Coronary artery (tissue), 2 donors: ENCODE measurements at regions not wholly inside any gene's neighbourhood (a gene's known extent, or its start where the extent isn't known, plus 50 kb on each side); places are given as distances from the start of the nearest gene placed in this dataset.
"Not testable (repeated sequence)": the region's sequence is repeated elsewhere in the genome, so short reads cannot be mapped to it uniquely, and the experiment has no call there.

Source experiments
- DNase-seq: peaks from one replicate; pipeline ENCODE4 v3.0.0-alpha.2; 2017; ENCODE audit warnings: low spot score
- H3K27ac ChIP-seq, 2 donors: fragments of 200-600 bp; sonication (generic); one replicate each; pipeline ENCODE4 v1.5.1; 2016 to 2019
- H3K4me3 ChIP-seq: fragments of 200-600 bp; sonication (generic); 2 replicates; pipeline ENCODE4 v1.5.1; 2016; ENCODE audit warnings: mild to moderate bottlenecking, moderate library complexity
- TF ChIP-seq, protein P1 (sequence below): fragments of 200-600 bp; sonication (generic); IDR thresholded peaks from one replicate; pipeline ENCODE4 v1.5.1; 2019; ENCODE audit warnings: antibody characterized with exemption

GRCh38 chr1:38487396-38487795 lies 372.2 kb downstream of the RRAGC start:
- H3K4me3 ChIP-seq, result no peak overlapping the region
- DNase-seq, result no peak
- TF ChIP-seq, protein P1, sequence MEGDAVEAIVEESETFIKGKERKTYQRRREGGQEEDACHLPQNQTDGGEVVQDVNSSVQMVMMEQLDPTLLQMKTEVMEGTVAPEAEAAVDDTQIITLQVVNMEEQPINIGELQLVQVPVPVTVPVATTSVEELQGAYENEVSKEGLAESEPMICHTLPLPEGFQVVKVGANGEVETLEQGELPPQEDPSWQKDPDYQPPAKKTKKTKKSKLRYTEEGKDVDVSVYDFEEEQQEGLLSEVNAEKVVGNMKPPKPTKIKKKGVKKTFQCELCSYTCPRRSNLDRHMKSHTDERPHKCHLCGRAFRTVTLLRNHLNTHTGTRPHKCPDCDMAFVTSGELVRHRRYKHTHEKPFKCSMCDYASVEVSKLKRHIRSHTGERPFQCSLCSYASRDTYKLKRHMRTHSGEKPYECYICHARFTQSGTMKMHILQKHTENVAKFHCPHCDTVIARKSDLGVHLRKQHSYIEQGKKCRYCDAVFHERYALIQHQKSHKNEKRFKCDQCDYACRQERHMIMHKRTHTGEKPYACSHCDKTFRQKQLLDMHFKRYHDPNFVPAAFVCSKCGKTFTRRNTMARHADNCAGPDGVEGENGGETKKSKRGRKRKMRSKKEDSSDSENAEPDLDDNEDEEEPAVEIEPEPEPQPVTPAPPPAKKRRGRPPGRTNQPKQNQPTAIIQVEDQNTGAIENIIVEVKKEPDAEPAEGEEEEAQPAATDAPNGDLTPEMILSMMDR, result no peak
- H3K27ac ChIP-seq, result no peak overlapping the region

DNA sequence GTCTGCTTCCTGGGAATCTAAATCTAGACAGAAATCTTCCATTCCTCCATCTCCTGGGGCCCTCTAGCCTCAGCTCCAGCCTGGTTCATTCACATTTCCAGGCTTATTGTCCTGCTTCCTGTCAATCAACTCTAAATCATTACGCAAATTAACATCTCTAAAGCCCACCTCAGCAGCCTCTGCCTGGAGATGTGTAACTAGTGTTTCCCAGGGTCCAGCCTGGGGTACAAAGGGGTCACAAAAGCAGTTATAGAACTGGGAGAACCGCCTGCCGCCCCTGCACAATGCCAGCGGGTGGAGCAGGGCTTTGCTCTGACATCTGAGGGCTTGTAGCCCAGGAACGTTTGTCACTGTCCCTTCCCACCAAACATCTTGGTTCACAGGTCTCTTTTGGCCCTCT lies 373.5 kb downstream of the RRAGC start:
- H3K4me3 ChIP-seq, result no peak overlapping the region
- no peak for DNase-seq
- H3K27ac ChIP-seq, result no peak overlapping the region
- TF ChIP-seq, protein P1, result no peak

DNA sequence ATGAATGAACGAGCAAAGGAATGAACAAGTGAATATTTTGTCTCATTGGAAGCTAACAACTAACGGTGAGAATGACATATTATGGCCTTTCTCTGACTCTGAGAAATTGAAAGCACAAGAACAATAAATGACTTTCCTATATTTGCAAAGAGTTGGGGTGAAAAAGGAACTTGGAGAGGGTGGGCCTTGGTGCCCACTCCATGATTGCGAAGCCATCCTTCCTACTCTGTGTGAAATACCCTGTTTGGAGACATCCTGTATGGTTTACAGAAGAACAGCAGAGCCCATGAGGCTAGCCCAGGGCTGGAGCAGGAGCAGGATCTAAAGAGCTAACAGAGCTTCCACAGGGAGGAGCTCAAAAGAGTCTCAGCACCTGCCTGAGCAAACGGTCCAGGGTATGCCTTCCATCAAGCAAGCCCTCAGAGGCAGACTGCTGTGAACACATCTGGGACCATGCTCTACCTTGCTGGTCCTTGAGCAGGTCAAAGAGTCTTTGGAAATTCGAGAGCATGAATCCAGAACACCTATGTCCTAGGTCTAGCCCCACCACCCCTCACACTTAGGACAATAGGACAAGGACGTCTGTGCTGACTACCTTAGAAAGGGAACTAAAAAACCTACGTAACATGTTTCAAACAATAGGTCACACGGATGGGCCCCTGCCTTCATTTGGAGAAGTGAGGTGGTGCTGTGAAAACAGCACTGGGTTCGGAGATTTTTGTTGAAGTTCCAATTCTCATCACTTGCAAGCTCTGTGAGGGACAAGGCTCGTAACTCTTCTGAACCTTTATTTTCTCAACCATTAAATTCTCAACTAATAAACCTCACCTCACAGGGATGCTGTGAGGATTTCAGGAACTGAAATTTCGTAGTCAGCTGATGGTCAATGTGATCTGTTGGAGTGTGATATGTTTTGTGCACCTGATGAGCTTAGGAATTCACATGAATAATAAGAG lies 377.4 kb downstream of the RRAGC start:
- no peak for DNase-seq
- Histone ChIP-seq H3K27ac (no peak overlapping the region), H3K4me3 (no peak overlapping the region)
- TF ChIP-seq, protein P1, result no peak

DNA sequence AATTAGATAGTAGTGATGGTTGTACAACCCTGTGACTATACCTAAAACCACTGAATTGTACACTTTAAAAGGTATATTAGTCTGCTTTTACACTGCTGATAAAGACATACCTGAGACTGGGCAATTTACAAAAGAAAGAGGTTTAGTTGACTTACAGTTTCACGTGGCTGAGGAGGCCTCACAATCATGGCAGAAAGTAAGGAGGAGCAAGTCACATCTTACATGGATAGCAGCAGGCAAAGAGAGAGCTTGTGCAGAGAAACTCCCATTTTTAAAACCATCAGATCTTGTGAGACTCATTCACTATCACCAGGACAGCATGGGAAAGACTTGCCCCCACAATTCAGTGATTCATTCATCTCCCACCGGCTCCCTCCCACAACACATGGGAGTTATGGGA lies 379.9 kb downstream of the RRAGC start:
- H3K27ac ChIP-seq, H3K4me3 ChIP-seq, DNase-seq: not testable (repeated sequence)

DNA sequence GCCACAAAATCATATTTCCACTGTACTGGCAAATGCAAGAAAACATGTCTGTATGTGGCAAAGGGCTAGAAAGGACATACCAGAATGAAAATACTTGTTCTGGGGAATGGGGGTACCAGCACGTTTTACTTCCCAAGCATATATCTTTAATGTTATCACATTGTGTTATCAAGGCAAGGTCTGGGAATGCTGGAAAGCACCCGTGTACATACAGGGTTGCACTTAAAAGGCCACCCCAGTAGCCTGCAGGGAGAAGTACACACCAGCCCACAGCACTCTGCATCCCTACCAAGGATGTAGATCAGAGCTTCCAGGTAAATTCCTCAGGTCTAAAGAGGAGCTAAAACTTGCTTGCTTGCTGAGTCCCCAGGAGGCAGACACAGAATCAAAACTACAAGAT lies 381.8 kb downstream of the RRAGC start:
- TF ChIP-seq, protein P1, result no peak
- no peak for DNase-seq
- no peak overlapping the region for H3K27ac ChIP-seq

DNA sequence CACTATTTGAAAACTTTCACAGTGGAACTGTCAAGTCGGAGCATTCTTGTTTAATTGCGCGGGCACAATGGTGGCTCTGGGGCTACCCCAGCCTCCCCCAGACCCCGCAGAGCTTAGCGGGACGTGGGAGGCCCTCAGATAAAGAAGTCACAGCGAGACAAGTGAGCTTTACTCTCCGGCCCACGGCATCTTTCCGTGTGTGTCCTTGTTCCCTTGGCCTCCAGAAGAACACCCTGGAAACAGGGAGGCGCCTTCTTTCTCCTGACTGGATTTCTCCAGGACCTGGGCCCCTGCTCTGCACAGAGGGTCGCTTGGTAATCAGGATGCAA lies 382.8 kb downstream of the RRAGC start:
- DNase-seq, result no peak
- Histone ChIP-seq H3K4me3 (peak overlapping the region; percentile 51), H3K27ac (no peak overlapping the region)
- TF ChIP-seq, protein P1, result no peak

More for the DNA sequence above, 381.8 kb downstream of the RRAGC start:
- no peak overlapping the region for H3K4me3 ChIP-seq

DNA sequence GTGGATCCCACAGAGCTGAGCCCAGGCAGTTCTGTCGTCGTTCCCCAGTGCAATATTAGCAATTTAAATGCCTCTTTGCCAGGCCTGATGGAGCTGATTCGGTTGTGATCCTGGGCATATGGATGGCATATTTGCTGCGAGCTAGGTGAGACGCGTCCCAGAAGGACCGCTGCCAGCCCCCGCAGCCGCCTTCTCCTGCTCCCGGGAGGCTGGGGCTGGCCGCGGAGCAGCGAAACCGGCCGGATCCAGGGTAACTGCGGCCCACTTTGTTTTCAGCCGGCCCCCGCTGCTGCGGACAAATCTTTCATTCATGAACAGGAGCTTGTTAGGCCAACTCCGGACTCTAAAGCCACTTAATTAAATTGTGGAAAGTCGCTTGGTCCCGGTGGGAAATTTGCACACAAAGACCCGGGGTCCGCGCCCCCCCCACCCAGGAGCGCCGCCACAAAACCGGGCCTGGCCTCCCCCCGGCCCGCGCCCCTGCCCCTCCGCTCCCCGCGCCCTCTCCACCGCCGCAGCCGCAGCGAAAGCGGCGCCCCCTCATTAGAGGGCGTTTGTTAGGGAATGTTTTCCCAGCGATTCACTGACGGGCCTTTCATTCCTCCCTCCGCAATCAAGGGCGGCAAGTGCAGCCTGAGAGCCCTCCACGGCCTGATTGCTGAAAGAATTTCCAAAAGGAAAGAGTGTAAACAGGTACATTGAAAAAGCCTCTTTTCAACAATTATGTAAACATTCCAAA lies 383.3 kb downstream of the RRAGC start:
- TF ChIP-seq, protein P1, result no peak
- DNase-seq, result no peak
- H3K27ac ChIP-seq, result no peak overlapping the region
- H3K4me3 ChIP-seq, result peak overlapping the region; percentile 51
